Testis (tissue), 2 donors: ENCODE measurements at regions not wholly inside any gene's neighbourhood (a gene's known extent, or its start where the extent isn't known, plus 50 kb on each side); places are given as distances from the start of the nearest gene placed in this dataset.

ENCODE experiments used
- POLR2A ChIP-seq: fragments of 450-650 bp; IDR thresholded peaks from one replicate; pipeline ENCODE4 v1.6.1; 2017; ENCODE audit warnings: antibody characterized with exemption, mild to moderate bottlenecking, moderate library complexity
- TF ChIP-seq, protein P1 (sequence below), 3 experiments: fragments of 450-650 bp in 2 of 3; fragments of 200-600 bp in 1 of 3; sonication (generic) in 1 of 3; IDR thresholded peaks; one replicate each; pipeline ENCODE4 v1.5.1; 2016 to 2019; ENCODE audit warnings: antibody characterized with exemption in 3 of 3, mild to moderate bottlenecking in 2 of 3, moderate library complexity in 1 of 3

- no peak for TF ChIP-seq POLR2A
- TF ChIP-seq, protein P1, sequence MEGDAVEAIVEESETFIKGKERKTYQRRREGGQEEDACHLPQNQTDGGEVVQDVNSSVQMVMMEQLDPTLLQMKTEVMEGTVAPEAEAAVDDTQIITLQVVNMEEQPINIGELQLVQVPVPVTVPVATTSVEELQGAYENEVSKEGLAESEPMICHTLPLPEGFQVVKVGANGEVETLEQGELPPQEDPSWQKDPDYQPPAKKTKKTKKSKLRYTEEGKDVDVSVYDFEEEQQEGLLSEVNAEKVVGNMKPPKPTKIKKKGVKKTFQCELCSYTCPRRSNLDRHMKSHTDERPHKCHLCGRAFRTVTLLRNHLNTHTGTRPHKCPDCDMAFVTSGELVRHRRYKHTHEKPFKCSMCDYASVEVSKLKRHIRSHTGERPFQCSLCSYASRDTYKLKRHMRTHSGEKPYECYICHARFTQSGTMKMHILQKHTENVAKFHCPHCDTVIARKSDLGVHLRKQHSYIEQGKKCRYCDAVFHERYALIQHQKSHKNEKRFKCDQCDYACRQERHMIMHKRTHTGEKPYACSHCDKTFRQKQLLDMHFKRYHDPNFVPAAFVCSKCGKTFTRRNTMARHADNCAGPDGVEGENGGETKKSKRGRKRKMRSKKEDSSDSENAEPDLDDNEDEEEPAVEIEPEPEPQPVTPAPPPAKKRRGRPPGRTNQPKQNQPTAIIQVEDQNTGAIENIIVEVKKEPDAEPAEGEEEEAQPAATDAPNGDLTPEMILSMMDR (IDR thresholded peaks at IDR 0.05): no peak
These were observed 592.8 kb upstream of the PCDH10 start for GRCh38 chr4:132556316-132556715.
